ENCODE measurements at regions not wholly inside any gene's neighbourhood (a gene's known extent, or its start where the extent isn't known, plus 50 kb on each side); places are given as distances from the start of the nearest gene placed in this dataset.
"Not testable (repeated sequence)": the region's sequence is repeated elsewhere in the genome, so short reads cannot be mapped to it uniquely, and the experiment has no call there.

- no peak overlapping the region for H3K27ac Mint-ChIP-seq
- no peaks in the 10 kb centered on the region for H3K4me1 Mint-ChIP-seq
- no peaks in the 10 kb centered on the region for H3K36me3 Mint-ChIP-seq (ENCODE audit: low read depth)
- ATAC-seq (replicated peaks): no peak
- H3K9me3 Mint-ChIP-seq: peaks cover 7% of the 10 kb centered on the region
- H3K27me3 Mint-ChIP-seq: peaks cover 3% of the 10 kb centered on the region
- no peak overlapping the region for H3K4me3 Mint-ChIP-seq
Measured at GRCh38 chrX:46040001-46040400, 505.2 kb downstream of the ZNF674 start.

GRCh38 chrX:46039526-46039925 lies 505.7 kb downstream of the ZNF674 start:
- no peak for ATAC-seq (replicated peaks)
- Mint-ChIP-seq H3K36me3 (ENCODE audit: low read depth) (no peaks in the 10 kb centered on the region), H3K27ac (no peak overlapping the region), H3K9me3 (peaks cover 7% of the 10 kb centered on the region), H3K4me1 (no peaks in the 10 kb centered on the region), H3K4me3 (no peak overlapping the region), H3K27me3 (peaks cover 3% of the 10 kb centered on the region)

GRCh38 chrX:46036508-46036907 lies 508.7 kb downstream of the ZNF674 start:
- Mint-ChIP-seq H3K9me3 (peaks cover 3% of the 10 kb centered on the region), H3K4me1 (no peaks in the 10 kb centered on the region), H3K27ac (no peak overlapping the region), H3K27me3 (peaks cover 2% of the 10 kb centered on the region), H3K36me3 (ENCODE audit: low read depth) (no peaks in the 10 kb centered on the region), H3K4me3 (no peak overlapping the region)
- ATAC-seq (replicated peaks): no peak

GRCh38 chrX:46034868-46035267 lies 510.4 kb downstream of the ZNF674 start:
- no peaks in the 10 kb centered on the region for H3K27me3 Mint-ChIP-seq
- H3K4me3 Mint-ChIP-seq: no peak overlapping the region
- no peaks in the 10 kb centered on the region for H3K4me1 Mint-ChIP-seq
- no peak for ATAC-seq (replicated peaks)
- H3K9me3 Mint-ChIP-seq: no peaks in the 10 kb centered on the region
- no peaks in the 10 kb centered on the region for H3K36me3 Mint-ChIP-seq (ENCODE audit: low read depth)
- no peak overlapping the region for H3K27ac Mint-ChIP-seq

- H3K4me3 Mint-ChIP-seq: no peak overlapping the region
Measured at GRCh38 chrX:46029777-46030176, 515.4 kb downstream of the ZNF674 start.

GRCh38 chrX:46016296-46016695 lies 528.9 kb downstream of the ZNF674 start:
- H3K27me3 Mint-ChIP-seq: no peaks in the 10 kb centered on the region
- no peak overlapping the region for H3K4me3 Mint-ChIP-seq
- no peak for ATAC-seq (replicated peaks)
- H3K36me3 Mint-ChIP-seq (ENCODE audit: low read depth): no peaks in the 10 kb centered on the region
- no peaks in the 10 kb centered on the region for H3K9me3 Mint-ChIP-seq
- no peaks in the 10 kb centered on the region for H3K4me1 Mint-ChIP-seq
- H3K27ac Mint-ChIP-seq: no peak overlapping the region

More at GRCh38 chrX:46029777-46030176, 515.4 kb downstream of the ZNF674 start:
- Mint-ChIP-seq H3K27me3 (no peaks in the 10 kb centered on the region), H3K4me1 (no peaks in the 10 kb centered on the region), H3K27ac (no peak overlapping the region), H3K36me3 (ENCODE audit: low read depth) (no peaks in the 10 kb centered on the region), H3K9me3 (no peaks in the 10 kb centered on the region)
- ATAC-seq (replicated peaks): no peak

GRCh38 chrX:46015653-46016052 lies 529.6 kb downstream of the ZNF674 start:
- Mint-ChIP-seq H3K4me3 (no peak overlapping the region), H3K27ac (no peak overlapping the region), H3K36me3 (ENCODE audit: low read depth) (no peaks in the 10 kb centered on the region), H3K27me3 (no peaks in the 10 kb centered on the region), H3K4me1 (no peaks in the 10 kb centered on the region), H3K9me3 (no peaks in the 10 kb centered on the region)
- ATAC-seq (replicated peaks): no peak

- ATAC-seq (replicated peaks): no peak
- Mint-ChIP-seq H3K27ac (no peak overlapping the region), H3K4me3 (no peak overlapping the region), H3K9me3 (no peaks in the 10 kb centered on the region), H3K36me3 (ENCODE audit: low read depth) (no peaks in the 10 kb centered on the region), H3K27me3 (no peaks in the 10 kb centered on the region), H3K4me1 (no peaks in the 10 kb centered on the region)
Measured at GRCh38 chrX:45992402-45993123, 552.7 kb downstream of the ZNF674 start.

GRCh38 chrX:45986971-45987370 lies 558.2 kb downstream of the ZNF674 start:
- Mint-ChIP-seq H3K36me3 (ENCODE audit: low read depth) (no peaks in the 10 kb centered on the region), H3K27me3 (no peaks in the 10 kb centered on the region), H3K4me1 (no peaks in the 10 kb centered on the region), H3K27ac (no peak overlapping the region), H3K4me3 (no peak overlapping the region), H3K9me3 (no peaks in the 10 kb centered on the region)
- no peak for ATAC-seq (replicated peaks)

- Mint-ChIP-seq H3K36me3 (ENCODE audit: low read depth) (no peaks in the 10 kb centered on the region), H3K9me3 (no peaks in the 10 kb centered on the region)
Measured at GRCh38 chrX:45986081-45986480, 559.1 kb downstream of the ZNF674 start.

GRCh38 chrX:45982958-45983727 lies 562.1 kb downstream of the ZNF674 start:
- H3K36me3 Mint-ChIP-seq (ENCODE audit: low read depth); ATAC-seq (replicated peaks); H3K4me3 Mint-ChIP-seq; H3K27ac Mint-ChIP-seq; H3K27me3 Mint-ChIP-seq; H3K4me1 Mint-ChIP-seq; H3K9me3 Mint-ChIP-seq: not testable (repeated sequence)

More at GRCh38 chrX:45986081-45986480, 559.1 kb downstream of the ZNF674 start:
- Mint-ChIP-seq H3K27me3 (no peaks in the 10 kb centered on the region), H3K4me3 (no peak overlapping the region), H3K27ac (no peak overlapping the region), H3K4me1 (no peaks in the 10 kb centered on the region)
- ATAC-seq (replicated peaks): no peak

GRCh38 chrX:45980726-45981125 lies 564.5 kb downstream of the ZNF674 start:
- Mint-ChIP-seq H3K27ac (no peak overlapping the region), H3K4me1 (no peaks in the 10 kb centered on the region), H3K36me3 (ENCODE audit: low read depth) (no peaks in the 10 kb centered on the region), H3K27me3 (no peaks in the 10 kb centered on the region), H3K9me3 (no peaks in the 10 kb centered on the region), H3K4me3 (no peak overlapping the region)
- ATAC-seq (replicated peaks): no peak

GRCh38 chrX:45975633-45976032 lies 569.6 kb downstream of the ZNF674 start:
- Mint-ChIP-seq H3K27me3 (no peaks in the 10 kb centered on the region), H3K36me3 (ENCODE audit: low read depth) (no peaks in the 10 kb centered on the region), H3K4me1 (no peaks in the 10 kb centered on the region), H3K9me3 (no peaks in the 10 kb centered on the region), H3K4me3 (no peak overlapping the region), H3K27ac (no peak overlapping the region)
- no peak for ATAC-seq (replicated peaks)

- no peak for ATAC-seq (replicated peaks)
- no peaks in the 10 kb centered on the region for H3K27me3 Mint-ChIP-seq
- H3K4me3 Mint-ChIP-seq: no peak overlapping the region
Measured at GRCh38 chrX:45972636-45973035, 572.6 kb downstream of the ZNF674 start.

GRCh38 chrX:45959567-45959966 lies 585.7 kb downstream of the ZNF674 start:
- ATAC-seq (replicated peaks): no peak
- no peak overlapping the region for H3K4me3 Mint-ChIP-seq
- no peaks in the 10 kb centered on the region for H3K27me3 Mint-ChIP-seq
- H3K27ac Mint-ChIP-seq: no peak overlapping the region
- H3K36me3 Mint-ChIP-seq (ENCODE audit: low read depth): no peaks in the 10 kb centered on the region
- no peaks in the 10 kb centered on the region for H3K4me1 Mint-ChIP-seq
- no peaks in the 10 kb centered on the region for H3K9me3 Mint-ChIP-seq

More at GRCh38 chrX:45972636-45973035, 572.6 kb downstream of the ZNF674 start:
- H3K36me3 Mint-ChIP-seq (ENCODE audit: low read depth): no peaks in the 10 kb centered on the region
- no peaks in the 10 kb centered on the region for H3K9me3 Mint-ChIP-seq
- H3K27ac Mint-ChIP-seq: no peak overlapping the region
- H3K4me1 Mint-ChIP-seq: no peaks in the 10 kb centered on the region

All from activated T-helper 17 cell treated with anti-CD3 and anti-CD28 coated beads, Interleukin-2, amount 50 U/mL, for 72 hours (primary cell).